SU-DHL-6 (cell line): ENCODE measurements at regions not wholly inside any gene's neighbourhood (a gene's known extent, or its start where the extent isn't known, plus 50 kb on each side); places are given as distances from the start of the nearest gene placed in this dataset.

ENCODE experiments used
- EZH2phosphoT487 ChIP-seq: fragments of 200-600 bp; sonication (generic), shearing (Covaris generic); conservative IDR thresholded peaks from 2 replicates; pipeline ENCODE4 v1.6.1; 2018; ENCODE audit warnings: mild to moderate bottlenecking, antibody characterized with exemption, low read length, moderate library complexity, mixed read lengths
- TF ChIP-seq, protein P1 (sequence below): fragments of 200-600 bp; sonication (generic); IDR thresholded peaks from one replicate; pipeline ENCODE4 v1.5.1; 2017; ENCODE audit warnings: antibody characterized with exemption, mild to moderate bottlenecking, low read length, moderate library complexity; ENCODE audit not compliant: insufficient read depth, poor library complexity, severe bottlenecking

DNA sequence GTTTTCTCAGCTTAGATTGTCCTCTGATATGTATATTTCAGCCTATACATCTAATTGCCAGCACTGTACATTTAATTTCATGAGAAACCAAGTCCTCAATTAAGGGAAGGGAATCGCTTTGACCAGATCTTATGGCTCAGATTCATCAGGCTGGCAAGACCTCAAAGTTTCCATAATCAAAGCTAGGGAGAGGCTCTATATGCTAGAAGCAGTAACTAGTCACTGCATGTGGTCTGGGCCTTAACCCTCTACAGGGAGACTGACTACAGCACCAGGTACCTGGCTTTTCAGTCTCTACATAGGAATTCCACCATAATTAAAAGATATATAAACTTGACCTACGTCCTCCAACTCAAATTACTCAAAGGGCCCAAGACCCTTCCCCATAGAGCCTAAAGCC, 97.4 kb upstream of the JAZF1 start:
- TF ChIP-seq, protein P1, sequence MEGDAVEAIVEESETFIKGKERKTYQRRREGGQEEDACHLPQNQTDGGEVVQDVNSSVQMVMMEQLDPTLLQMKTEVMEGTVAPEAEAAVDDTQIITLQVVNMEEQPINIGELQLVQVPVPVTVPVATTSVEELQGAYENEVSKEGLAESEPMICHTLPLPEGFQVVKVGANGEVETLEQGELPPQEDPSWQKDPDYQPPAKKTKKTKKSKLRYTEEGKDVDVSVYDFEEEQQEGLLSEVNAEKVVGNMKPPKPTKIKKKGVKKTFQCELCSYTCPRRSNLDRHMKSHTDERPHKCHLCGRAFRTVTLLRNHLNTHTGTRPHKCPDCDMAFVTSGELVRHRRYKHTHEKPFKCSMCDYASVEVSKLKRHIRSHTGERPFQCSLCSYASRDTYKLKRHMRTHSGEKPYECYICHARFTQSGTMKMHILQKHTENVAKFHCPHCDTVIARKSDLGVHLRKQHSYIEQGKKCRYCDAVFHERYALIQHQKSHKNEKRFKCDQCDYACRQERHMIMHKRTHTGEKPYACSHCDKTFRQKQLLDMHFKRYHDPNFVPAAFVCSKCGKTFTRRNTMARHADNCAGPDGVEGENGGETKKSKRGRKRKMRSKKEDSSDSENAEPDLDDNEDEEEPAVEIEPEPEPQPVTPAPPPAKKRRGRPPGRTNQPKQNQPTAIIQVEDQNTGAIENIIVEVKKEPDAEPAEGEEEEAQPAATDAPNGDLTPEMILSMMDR: no peak
- TF ChIP-seq EZH2phosphoT487: no peak
